Parathyroid adenoma (tissue), 2 donors: ENCODE measurements at regions not wholly inside any gene's neighbourhood (a gene's known extent, or its start where the extent isn't known, plus 50 kb on each side); places are given as distances from the start of the nearest gene placed in this dataset.

ENCODE experiments used
- H2AFZ ChIP-seq: fragments of 300-600 bp; sonication (generic); one replicate; pipeline ENCODE4 v1.7.0; 2017; ENCODE audit warnings: antibody characterized with exemption, mild to moderate bottlenecking
- H3K27ac ChIP-seq: fragments of 300-600 bp; sonication (generic); one replicate; pipeline ENCODE4 v1.7.0; 2017
- H3K27me3 ChIP-seq: fragments of 300-600 bp; sonication (generic); one replicate; pipeline ENCODE4 v1.7.0; 2017; ENCODE audit warnings: low read length; ENCODE audit not compliant: control insufficient read depth, insufficient read depth
- H3K36me3 ChIP-seq: fragments of 300-600 bp; sonication (generic); one replicate; pipeline ENCODE4 v1.7.0; 2017; ENCODE audit warnings: low read length; ENCODE audit not compliant: control insufficient read depth, insufficient read depth
- H3K4me1 ChIP-seq: fragments of 300-600 bp; sonication (generic); one replicate; pipeline ENCODE4 v1.7.0; 2017; ENCODE audit warnings: control low read depth
- H3K4me2 ChIP-seq: fragments of 300-600 bp; sonication (generic); one replicate; pipeline ENCODE4 v1.7.0; 2017; ENCODE audit warnings: low read length
- H3K4me3 ChIP-seq: fragments of 300-600 bp; sonication (generic); one replicate; pipeline ENCODE4 v1.7.0; 2017; ENCODE audit warnings: low read depth, low read length
- H3K79me2 ChIP-seq: fragments of 300-600 bp; sonication (generic); one replicate; pipeline ENCODE4 v1.7.0; 2017; ENCODE audit warnings: control low read depth
- H3K9ac ChIP-seq: fragments of 300-600 bp; sonication (generic); one replicate; pipeline ENCODE4 v1.7.0; 2017; ENCODE audit warnings: mild to moderate bottlenecking
- H3K9me3 ChIP-seq: fragments of 300-600 bp; sonication (generic); one replicate; pipeline ENCODE4 v1.7.0; 2017; ENCODE audit warnings: low read length; ENCODE audit not compliant: control insufficient read depth
- TF ChIP-seq, protein P1 (sequence below): fragments of 300-600 bp; sonication (generic); IDR thresholded peaks from one replicate; pipeline ENCODE4 v1.7.0; 2017; ENCODE audit warnings: antibody characterized with exemption, mild to moderate bottlenecking
- donor health status: primary hyperparathyroidism.

DNA sequence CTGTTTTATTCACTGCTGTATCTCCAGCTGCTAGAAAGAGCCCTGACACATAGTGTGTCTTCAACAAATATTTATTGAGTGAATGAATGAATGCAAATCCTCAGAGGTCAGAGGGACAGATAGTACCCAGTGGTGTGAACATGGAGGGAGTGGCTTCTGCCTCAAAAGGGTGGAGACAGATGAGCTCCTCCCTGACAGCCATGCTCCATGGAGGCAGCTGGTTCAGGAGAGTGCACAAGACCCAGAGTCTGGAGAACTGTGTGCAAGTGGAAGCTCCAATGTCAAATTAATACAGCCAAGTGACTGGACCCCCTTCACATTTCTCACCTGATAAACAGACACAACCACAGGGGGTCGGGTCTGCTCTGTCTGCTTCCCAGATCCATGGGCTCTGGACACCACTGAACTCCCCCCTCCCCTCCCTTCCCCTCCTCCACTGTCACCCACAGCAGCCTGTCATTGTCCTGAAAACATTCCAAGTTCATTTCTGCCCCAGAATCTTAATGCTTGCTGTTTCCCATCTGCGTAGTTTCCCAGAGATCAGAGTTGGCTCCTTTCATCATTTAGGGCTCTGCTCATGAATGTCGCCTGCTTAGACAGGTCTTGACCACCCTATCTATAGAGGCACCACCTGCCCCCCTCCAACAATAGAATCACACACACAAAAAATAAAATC lies 312.9 kb upstream of the PODXL start:
- TF ChIP-seq, protein P1, sequence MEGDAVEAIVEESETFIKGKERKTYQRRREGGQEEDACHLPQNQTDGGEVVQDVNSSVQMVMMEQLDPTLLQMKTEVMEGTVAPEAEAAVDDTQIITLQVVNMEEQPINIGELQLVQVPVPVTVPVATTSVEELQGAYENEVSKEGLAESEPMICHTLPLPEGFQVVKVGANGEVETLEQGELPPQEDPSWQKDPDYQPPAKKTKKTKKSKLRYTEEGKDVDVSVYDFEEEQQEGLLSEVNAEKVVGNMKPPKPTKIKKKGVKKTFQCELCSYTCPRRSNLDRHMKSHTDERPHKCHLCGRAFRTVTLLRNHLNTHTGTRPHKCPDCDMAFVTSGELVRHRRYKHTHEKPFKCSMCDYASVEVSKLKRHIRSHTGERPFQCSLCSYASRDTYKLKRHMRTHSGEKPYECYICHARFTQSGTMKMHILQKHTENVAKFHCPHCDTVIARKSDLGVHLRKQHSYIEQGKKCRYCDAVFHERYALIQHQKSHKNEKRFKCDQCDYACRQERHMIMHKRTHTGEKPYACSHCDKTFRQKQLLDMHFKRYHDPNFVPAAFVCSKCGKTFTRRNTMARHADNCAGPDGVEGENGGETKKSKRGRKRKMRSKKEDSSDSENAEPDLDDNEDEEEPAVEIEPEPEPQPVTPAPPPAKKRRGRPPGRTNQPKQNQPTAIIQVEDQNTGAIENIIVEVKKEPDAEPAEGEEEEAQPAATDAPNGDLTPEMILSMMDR: no peak
- no peaks in the 10 kb centered on the region for H3K4me1 ChIP-seq
- no peak overlapping the region for H3K9ac ChIP-seq
- H3K27me3 ChIP-seq: no peaks in the 10 kb centered on the region
- H3K4me3 ChIP-seq: no peak overlapping the region
- H3K79me2 ChIP-seq: no peaks in the 10 kb centered on the region
- H3K27ac ChIP-seq: no peak overlapping the region
- no peak overlapping the region for H3K4me2 ChIP-seq
- H2AFZ ChIP-seq: no peak overlapping the region
- no peaks in the 10 kb centered on the region for H3K9me3 ChIP-seq
- no peaks in the 10 kb centered on the region for H3K36me3 ChIP-seq

DNA sequence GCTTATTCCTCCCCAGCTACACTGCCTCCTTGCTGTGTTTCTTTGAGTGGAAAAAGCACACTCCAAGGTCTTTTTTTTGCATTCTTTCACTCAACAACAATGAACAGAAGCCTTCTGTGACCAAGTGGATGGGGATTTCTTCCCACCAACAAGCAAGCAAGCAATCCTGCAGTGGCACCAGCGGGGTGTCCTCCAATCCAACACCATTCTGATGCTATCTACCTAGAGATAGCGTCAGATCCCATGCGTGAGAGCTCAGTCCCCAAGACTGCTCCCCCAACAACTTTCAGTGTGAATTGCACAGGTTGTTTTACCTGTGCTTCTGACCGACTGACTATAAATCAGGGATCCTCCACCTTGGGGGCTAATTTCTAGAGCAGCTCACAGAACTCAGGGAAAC lies 311.0 kb upstream of the PODXL start:
- no peaks in the 10 kb centered on the region for H3K4me1 ChIP-seq
- TF ChIP-seq, protein P1: no peak
- no peaks in the 10 kb centered on the region for H3K9me3 ChIP-seq
- no peak overlapping the region for H3K9ac ChIP-seq
- no peaks in the 10 kb centered on the region for H3K36me3 ChIP-seq
- no peak overlapping the region for H3K4me3 ChIP-seq
- H3K79me2 ChIP-seq: no peaks in the 10 kb centered on the region
- no peak overlapping the region for H2AFZ ChIP-seq
- no peak overlapping the region for H3K4me2 ChIP-seq
- H3K27me3 ChIP-seq: no peaks in the 10 kb centered on the region
- no peak overlapping the region for H3K27ac ChIP-seq

GRCh38 chr7:131865911-131866310 lies 309.5 kb upstream of the PODXL start:
- no peak overlapping the region for H2AFZ ChIP-seq
- H3K4me1 ChIP-seq: no peaks in the 10 kb centered on the region
- H3K36me3 ChIP-seq: no peaks in the 10 kb centered on the region
- H3K27ac ChIP-seq: no peak overlapping the region
- H3K9ac ChIP-seq: no peak overlapping the region
- TF ChIP-seq, protein P1: no peak
- no peaks in the 10 kb centered on the region for H3K27me3 ChIP-seq
- no peaks in the 10 kb centered on the region for H3K9me3 ChIP-seq
- H3K4me3 ChIP-seq: no peak overlapping the region
- no peaks in the 10 kb centered on the region for H3K79me2 ChIP-seq
- no peak overlapping the region for H3K4me2 ChIP-seq

DNA sequence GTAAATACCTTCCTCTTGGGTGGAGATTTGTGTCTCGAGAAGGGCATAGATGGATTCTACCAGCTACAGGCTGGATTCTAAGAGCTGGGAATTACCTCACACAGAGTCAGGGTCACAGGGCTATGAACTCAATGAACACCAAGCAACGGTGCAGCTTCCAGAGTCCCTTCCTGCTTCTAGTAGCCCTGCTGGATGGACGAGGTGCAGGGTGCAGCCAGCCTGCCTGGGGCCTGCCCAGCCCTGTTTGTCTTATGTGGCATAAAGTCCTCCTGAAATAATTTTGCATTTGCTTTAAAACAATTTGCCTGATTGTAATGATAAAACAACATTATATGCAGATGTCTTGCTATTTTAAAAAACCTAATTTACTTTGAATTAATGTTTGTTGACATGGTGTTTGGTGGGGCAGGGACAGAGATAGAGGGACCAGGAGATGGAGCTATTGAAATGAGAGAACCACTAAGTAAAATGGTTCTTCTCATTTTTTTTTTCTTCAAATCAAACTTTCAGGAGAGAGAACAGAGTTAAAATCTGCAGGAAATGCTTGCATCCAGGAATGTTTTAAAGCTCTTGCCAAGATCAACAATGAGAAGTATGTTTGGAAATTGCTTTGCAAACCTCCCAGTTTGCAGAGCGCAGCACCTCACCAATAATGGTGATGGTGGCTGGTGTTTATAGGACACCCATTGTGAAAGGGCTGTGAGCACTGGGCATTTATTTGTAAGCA lies 305.4 kb upstream of the PODXL start:
- no peaks in the 10 kb centered on the region for H3K27me3 ChIP-seq
- H3K9me3 ChIP-seq: no peaks in the 10 kb centered on the region
- no peak overlapping the region for H3K9ac ChIP-seq
- H3K4me3 ChIP-seq: no peak overlapping the region
- H3K4me1 ChIP-seq: no peaks in the 10 kb centered on the region
- no peak overlapping the region for H2AFZ ChIP-seq
- TF ChIP-seq, protein P1: no peak
- no peak overlapping the region for H3K4me2 ChIP-seq
- H3K36me3 ChIP-seq: no peaks in the 10 kb centered on the region
- H3K79me2 ChIP-seq: no peaks in the 10 kb centered on the region
- no peak overlapping the region for H3K27ac ChIP-seq
